ENCODE measurements at regions not wholly inside any gene's neighbourhood (a gene's known extent, or its start where the extent isn't known, plus 50 kb on each side); places are given as distances from the start of the nearest gene placed in this dataset.

- Histone ChIP-seq H3K27ac (ENCODE audit: insufficient read depth in 1 of 2, low read depth in 1 of 2, low read length in 2 of 2, poor library complexity in 1 of 2, severe bottlenecking in 2 of 2) (no peak overlapping the region), H3K36me3 (ENCODE audit: control insufficient read depth in 4 of 4, insufficient read depth in 4 of 4, low read length in 3 of 4) (no peaks in the 10 kb centered on the region), H3K4me3 (ENCODE audit: control insufficient read depth in 1 of 7, extremely low read depth in 1 of 7, insufficient read depth in 4 of 7, low read depth in 2 of 7, low read length in 6 of 7) (no peak overlapping the region), H3K9me3 (ENCODE audit: control extremely low read depth in 1 of 5, control insufficient read depth in 4 of 5, insufficient read depth in 2 of 5, low read depth in 1 of 5, low read length in 4 of 5) (no peaks in the 10 kb centered on the region), H3K4me1 (ENCODE audit: control extremely low read depth in 1 of 4, control insufficient read depth in 4 of 4, insufficient read depth in 4 of 4, low read length in 3 of 4) (no peaks in the 10 kb centered on the region), H3K27me3 (replicated peaks in 2 of 5; ENCODE audit: control insufficient read depth in 4 of 5, insufficient read depth in 5 of 5, low read length in 4 of 5) (no peaks in the 10 kb centered on the region)
- DNase-seq = no peak
- CTCF ChIA-PET = interaction anchor here (1.4 kb wide), 1 partner anchor 18 kb away, joined by 3 read pairs; no protein-coding TSS in a partner anchor
- POLR2A ChIA-PET = no interaction called here
- 94% methylated on average over 3 of the region's 3 CpGs for WGBS (ENCODE audit: insufficient coverage)
These were observed 1281.2 kb upstream of the ADGRB3 start for GRCh38 chr6:67353861-67354260.

- Histone ChIP-seq H3K9me3 (ENCODE audit: control extremely low read depth in 1 of 5, control insufficient read depth in 4 of 5, insufficient read depth in 2 of 5, low read depth in 1 of 5, low read length in 4 of 5) (no peaks in the 10 kb centered on the region), H3K4me3 (ENCODE audit: control insufficient read depth in 1 of 7, extremely low read depth in 1 of 7, insufficient read depth in 4 of 7, low read depth in 2 of 7, low read length in 6 of 7) (no peak overlapping the region), H3K36me3 (ENCODE audit: control insufficient read depth in 4 of 4, insufficient read depth in 4 of 4, low read length in 3 of 4) (no peaks in the 10 kb centered on the region), H3K4me1 (ENCODE audit: control extremely low read depth in 1 of 4, control insufficient read depth in 4 of 4, insufficient read depth in 4 of 4, low read length in 3 of 4) (no peaks in the 10 kb centered on the region), H3K27me3 (replicated peaks in 2 of 5; ENCODE audit: control insufficient read depth in 4 of 5, insufficient read depth in 5 of 5, low read length in 4 of 5) (no peaks in the 10 kb centered on the region), H3K27ac (ENCODE audit: insufficient read depth in 1 of 2, low read depth in 1 of 2, low read length in 2 of 2, poor library complexity in 1 of 2, severe bottlenecking in 2 of 2) (no peak overlapping the region)
- WGBS (ENCODE audit: insufficient coverage) = 100% methylated on average over 2 of the region's 10 CpGs
- ChIA-PET CTCF (interaction anchor here (1.4 kb wide), 1 partner anchor 16 kb away, joined by 3 read pairs; no protein-coding TSS in a partner anchor), POLR2A (interaction anchor here (0.6 kb wide), 1 partner anchor 798 kb away, joined by 3 read pairs; no protein-coding TSS in a partner anchor)
- DNase-seq = no peak
These were observed 1282.4 kb upstream of the ADGRB3 start for GRCh38 chr6:67352717-67353116.

- no peak for DNase-seq
- no peaks in the 10 kb centered on the region for H3K27me3 ChIP-seq (replicated peaks in 2 of 5; ENCODE audit: control insufficient read depth in 4 of 5, insufficient read depth in 5 of 5, low read length in 4 of 5)
- H3K9me3 ChIP-seq (ENCODE audit: control extremely low read depth in 1 of 5, control insufficient read depth in 4 of 5, insufficient read depth in 2 of 5, low read depth in 1 of 5, low read length in 4 of 5) = no peaks in the 10 kb centered on the region
- H3K36me3 ChIP-seq (ENCODE audit: control insufficient read depth in 4 of 4, insufficient read depth in 4 of 4, low read length in 3 of 4) = no peaks in the 10 kb centered on the region
- H3K27ac ChIP-seq (ENCODE audit: insufficient read depth in 1 of 2, low read depth in 1 of 2, low read length in 2 of 2, poor library complexity in 1 of 2, severe bottlenecking in 2 of 2) = no peak overlapping the region
- H3K4me1 ChIP-seq (ENCODE audit: control extremely low read depth in 1 of 4, control insufficient read depth in 4 of 4, insufficient read depth in 4 of 4, low read length in 3 of 4) = no peaks in the 10 kb centered on the region
- ChIA-PET POLR2A (no interaction called here), CTCF (no interaction called here)
- no CpG with 5 or more reads among the region's 4 CpGs for WGBS (ENCODE audit: insufficient coverage)
- no peak overlapping the region for H3K4me3 ChIP-seq (ENCODE audit: control insufficient read depth in 1 of 7, extremely low read depth in 1 of 7, insufficient read depth in 4 of 7, low read depth in 2 of 7, low read length in 6 of 7)
These were observed 1284.4 kb upstream of the ADGRB3 start for GRCh38 chr6:67350729-67351128.

- WGBS (ENCODE audit: insufficient coverage) = 85% methylated on average over 7 of the region's 7 CpGs
- Histone ChIP-seq H3K27ac (ENCODE audit: insufficient read depth in 1 of 2, low read depth in 1 of 2, low read length in 2 of 2, poor library complexity in 1 of 2, severe bottlenecking in 2 of 2) (no peak overlapping the region), H3K27me3 (replicated peaks in 2 of 5; ENCODE audit: control insufficient read depth in 4 of 5, insufficient read depth in 5 of 5, low read length in 4 of 5) (no peaks in the 10 kb centered on the region), H3K9me3 (ENCODE audit: control extremely low read depth in 1 of 5, control insufficient read depth in 4 of 5, insufficient read depth in 2 of 5, low read depth in 1 of 5, low read length in 4 of 5) (no peaks in the 10 kb centered on the region), H3K4me1 (ENCODE audit: control extremely low read depth in 1 of 4, control insufficient read depth in 4 of 4, insufficient read depth in 4 of 4, low read length in 3 of 4) (no peaks in the 10 kb centered on the region), H3K4me3 (ENCODE audit: control insufficient read depth in 1 of 7, extremely low read depth in 1 of 7, insufficient read depth in 4 of 7, low read depth in 2 of 7, low read length in 6 of 7) (no peak overlapping the region), H3K36me3 (ENCODE audit: control insufficient read depth in 4 of 4, insufficient read depth in 4 of 4, low read length in 3 of 4) (no peaks in the 10 kb centered on the region)
- ChIA-PET CTCF (no interaction called here), POLR2A (no interaction called here)
- no peak for DNase-seq
These were observed 1289.1 kb upstream of the ADGRB3 start for GRCh38 chr6:67345946-67346345.

GRCh38 chr6:67336014-67336413, 1299.1 kb upstream of the ADGRB3 start:
- Histone ChIP-seq H3K36me3 (ENCODE audit: control insufficient read depth in 4 of 4, insufficient read depth in 4 of 4, low read length in 3 of 4) (no peaks in the 10 kb centered on the region), H3K27ac (ENCODE audit: insufficient read depth in 1 of 2, low read depth in 1 of 2, low read length in 2 of 2, poor library complexity in 1 of 2, severe bottlenecking in 2 of 2) (no peak overlapping the region), H3K4me3 (ENCODE audit: control insufficient read depth in 1 of 7, extremely low read depth in 1 of 7, insufficient read depth in 4 of 7, low read depth in 2 of 7, low read length in 6 of 7) (no peak overlapping the region), H3K27me3 (replicated peaks in 2 of 5; ENCODE audit: control insufficient read depth in 4 of 5, insufficient read depth in 5 of 5, low read length in 4 of 5) (no peaks in the 10 kb centered on the region), H3K9me3 (ENCODE audit: control extremely low read depth in 1 of 5, control insufficient read depth in 4 of 5, insufficient read depth in 2 of 5, low read depth in 1 of 5, low read length in 4 of 5) (no peaks in the 10 kb centered on the region), H3K4me1 (ENCODE audit: control extremely low read depth in 1 of 4, control insufficient read depth in 4 of 4, insufficient read depth in 4 of 4, low read length in 3 of 4) (no peaks in the 10 kb centered on the region)
- DNase-seq = no peak
- ChIA-PET CTCF (interaction anchor here (0.8 kb wide), 1 partner anchor 17 kb away, joined by 3 read pairs; no protein-coding TSS in a partner anchor), POLR2A (no interaction called here)
- 91% methylated on average over 3 of the region's 3 CpGs for WGBS (ENCODE audit: insufficient coverage)

- Histone ChIP-seq H3K36me3 (ENCODE audit: control insufficient read depth in 4 of 4, insufficient read depth in 4 of 4, low read length in 3 of 4) (no peaks in the 10 kb centered on the region), H3K4me1 (ENCODE audit: control extremely low read depth in 1 of 4, control insufficient read depth in 4 of 4, insufficient read depth in 4 of 4, low read length in 3 of 4) (no peaks in the 10 kb centered on the region), H3K9me3 (ENCODE audit: control extremely low read depth in 1 of 5, control insufficient read depth in 4 of 5, insufficient read depth in 2 of 5, low read depth in 1 of 5, low read length in 4 of 5) (no peaks in the 10 kb centered on the region), H3K27ac (ENCODE audit: insufficient read depth in 1 of 2, low read depth in 1 of 2, low read length in 2 of 2, poor library complexity in 1 of 2, severe bottlenecking in 2 of 2) (no peak overlapping the region), H3K4me3 (ENCODE audit: control insufficient read depth in 1 of 7, extremely low read depth in 1 of 7, insufficient read depth in 4 of 7, low read depth in 2 of 7, low read length in 6 of 7) (no peak overlapping the region), H3K27me3 (replicated peaks in 2 of 5; ENCODE audit: control insufficient read depth in 4 of 5, insufficient read depth in 5 of 5, low read length in 4 of 5) (no peaks in the 10 kb centered on the region)
- POLR2A ChIA-PET = no interaction called here
- CTCF ChIA-PET = no interaction called here
- DNase-seq = no peak
These were observed 1303.8 kb upstream of the ADGRB3 start for GRCh38 chr6:67331304-67331703.

- H3K9me3 ChIP-seq (ENCODE audit: control extremely low read depth in 1 of 5, control insufficient read depth in 4 of 5, insufficient read depth in 2 of 5, low read depth in 1 of 5, low read length in 4 of 5) = no peaks in the 10 kb centered on the region
- CTCF ChIA-PET = no interaction called here
- no peaks in the 10 kb centered on the region for H3K27me3 ChIP-seq (replicated peaks in 2 of 5; ENCODE audit: control insufficient read depth in 4 of 5, insufficient read depth in 5 of 5, low read length in 4 of 5)
- H3K4me1 ChIP-seq (ENCODE audit: control extremely low read depth in 1 of 4, control insufficient read depth in 4 of 4, insufficient read depth in 4 of 4, low read length in 3 of 4) = no peaks in the 10 kb centered on the region
- DNase-seq = no peak
- POLR2A ChIA-PET = no interaction called here
- no CpG with 5 or more reads among the region's 2 CpGs for WGBS (ENCODE audit: insufficient coverage)
- H3K4me3 ChIP-seq (ENCODE audit: control insufficient read depth in 1 of 7, extremely low read depth in 1 of 7, insufficient read depth in 4 of 7, low read depth in 2 of 7, low read length in 6 of 7) = no peak overlapping the region
- no peaks in the 10 kb centered on the region for H3K36me3 ChIP-seq (ENCODE audit: control insufficient read depth in 4 of 4, insufficient read depth in 4 of 4, low read length in 3 of 4)
- H3K27ac ChIP-seq (ENCODE audit: insufficient read depth in 1 of 2, low read depth in 1 of 2, low read length in 2 of 2, poor library complexity in 1 of 2, severe bottlenecking in 2 of 2) = no peak overlapping the region
These were observed 1306.8 kb upstream of the ADGRB3 start for GRCh38 chr6:67328269-67328668.

Measured in common myeloid progenitor, CD34-positive (primary cell).